ENCODE measurements at regions not wholly inside any gene's neighbourhood (a gene's known extent, or its start where the extent isn't known, plus 50 kb on each side); places are given as distances from the start of the nearest gene placed in this dataset.

DNA sequence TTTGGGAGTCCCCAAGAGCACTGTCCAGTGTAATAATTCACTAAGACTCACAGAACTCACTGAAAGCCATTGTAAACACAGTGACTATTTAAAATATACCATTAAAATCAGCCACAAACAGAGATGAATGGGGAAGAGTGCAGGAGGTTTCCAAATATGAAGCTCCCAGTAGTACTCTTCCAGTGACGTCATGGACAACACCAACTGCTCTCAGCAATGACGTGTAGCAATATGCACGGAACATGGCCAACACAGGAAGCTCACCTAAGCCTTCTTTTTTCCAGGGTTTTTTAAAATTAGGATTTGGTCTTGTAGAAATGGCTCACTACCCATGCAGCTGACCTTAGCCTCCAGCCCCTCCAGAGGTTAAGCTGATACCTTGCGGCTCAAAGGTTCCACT, 1224.1 kb upstream of the CADM2 start:
- TF ChIP-seq POLR2A (IDR thresholded peaks at IDR 0.05) (no peak), POLR2AphosphoS5 (IDR thresholded peaks at IDR 0.05) (no peak), CTCF (IDR thresholded peaks at IDR 0.05) (no peak), EP300 (IDR thresholded peaks at IDR 0.05; ENCODE audit: low read depth) (no peak)

Measured in transverse colon (tissue), 4 donors.